Endothelial cell of umbilical vein (primary cell): ENCODE measurements at regions not wholly inside any gene's neighbourhood (a gene's known extent, or its start where the extent isn't known, plus 50 kb on each side); places are given as distances from the start of the nearest gene placed in this dataset.

ENCODE experiments used
- GATA2 ChIP-seq: IDR thresholded peaks from 2 replicates; pipeline ENCODE4 v1.7.0; 2011; ENCODE audit warnings: low read depth, mild to moderate bottlenecking, moderate library complexity, mixed read lengths, low read length; ENCODE audit not compliant: insufficient read length, insufficient read depth
- TF ChIP-seq, protein P1 (sequence below), 2 donors: IDR thresholded peaks; 1 replicate in 1 of 2; 2 replicates in 1 of 2; pipeline ENCODE4 v1.5.1; 2011; ENCODE audit warnings: low read length in 2 of 2, mild to moderate bottlenecking in 2 of 2, moderate library complexity in 2 of 2, control low read depth in 1 of 2, inconsistent platforms in 1 of 2, low read depth in 1 of 2; ENCODE audit not compliant: insufficient read depth in 1 of 2; ENCODE audit errors: extremely low read depth in 1 of 2

DNA sequence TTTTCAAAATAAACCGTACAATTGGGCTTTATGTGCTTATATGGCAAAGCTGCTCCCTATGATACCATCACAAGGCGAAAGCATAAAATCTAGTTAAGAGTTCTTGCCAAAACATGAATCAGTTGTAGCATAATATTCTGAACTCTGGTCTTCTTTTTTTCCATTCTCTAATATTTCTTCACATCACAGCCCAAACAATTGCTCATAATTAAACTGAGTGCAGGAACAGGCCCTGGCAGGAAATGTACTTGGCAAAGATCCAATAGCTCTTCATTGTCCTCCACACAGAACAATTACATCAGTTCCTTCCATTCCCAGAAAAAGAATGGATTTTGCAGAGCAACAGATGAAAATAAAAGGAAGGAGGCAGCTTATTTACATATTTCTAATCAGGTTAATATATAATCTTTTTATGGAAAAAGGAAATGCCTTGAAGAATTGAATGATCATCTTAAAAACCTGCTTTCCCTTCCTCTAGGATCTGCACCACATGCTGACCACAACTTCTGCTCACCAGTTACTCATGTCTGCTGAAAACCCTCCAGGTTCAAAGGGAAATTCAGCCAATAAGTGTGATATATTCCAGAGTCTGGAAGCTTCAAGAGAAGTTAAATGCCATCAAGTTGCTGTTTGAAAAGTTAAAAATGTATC lies 123.3 kb upstream of the COL21A1 start:
- TF ChIP-seq, protein P1, sequence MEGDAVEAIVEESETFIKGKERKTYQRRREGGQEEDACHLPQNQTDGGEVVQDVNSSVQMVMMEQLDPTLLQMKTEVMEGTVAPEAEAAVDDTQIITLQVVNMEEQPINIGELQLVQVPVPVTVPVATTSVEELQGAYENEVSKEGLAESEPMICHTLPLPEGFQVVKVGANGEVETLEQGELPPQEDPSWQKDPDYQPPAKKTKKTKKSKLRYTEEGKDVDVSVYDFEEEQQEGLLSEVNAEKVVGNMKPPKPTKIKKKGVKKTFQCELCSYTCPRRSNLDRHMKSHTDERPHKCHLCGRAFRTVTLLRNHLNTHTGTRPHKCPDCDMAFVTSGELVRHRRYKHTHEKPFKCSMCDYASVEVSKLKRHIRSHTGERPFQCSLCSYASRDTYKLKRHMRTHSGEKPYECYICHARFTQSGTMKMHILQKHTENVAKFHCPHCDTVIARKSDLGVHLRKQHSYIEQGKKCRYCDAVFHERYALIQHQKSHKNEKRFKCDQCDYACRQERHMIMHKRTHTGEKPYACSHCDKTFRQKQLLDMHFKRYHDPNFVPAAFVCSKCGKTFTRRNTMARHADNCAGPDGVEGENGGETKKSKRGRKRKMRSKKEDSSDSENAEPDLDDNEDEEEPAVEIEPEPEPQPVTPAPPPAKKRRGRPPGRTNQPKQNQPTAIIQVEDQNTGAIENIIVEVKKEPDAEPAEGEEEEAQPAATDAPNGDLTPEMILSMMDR (IDR thresholded peaks at IDR 0.05; ENCODE audit: extremely low read depth in 1 of 2, insufficient read depth in 1 of 2, low read depth in 1 of 2, low read length in 2 of 2): no peak
- peak; percentile 71 for TF ChIP-seq GATA2
